Calu3 (cell line): ENCODE measurements at regions not wholly inside any gene's neighbourhood (a gene's known extent, or its start where the extent isn't known, plus 50 kb on each side); places are given as distances from the start of the nearest gene placed in this dataset.

Experiments
- BruUV-seq: library from RNA; stranded (reverse); fragments of 400-500 nt; replicated peaks from 2 replicates; lab custom pipeline; 2021; lab: Mats Ljungman, UMichigan
- CTCF ChIA-PET: fragments of 300-600 bp; sonication (Branson Sonifier 250); formaldehyde crosslinking; loops from one replicate; lab custom pipeline; 2022; ENCODE audit warnings: antibody characterized with exemption; lab: Charles Lee
- DNase-seq: peaks from one replicate; pipeline ENCODE4 v3.0.0; 2022
- H3K27ac Mint-ChIP-seq: one replicate; pipeline ENCODE4 v1.8.0; 2022; ENCODE audit warnings: mixed read lengths; ENCODE audit not compliant: unreplicated experiment
- H3K27me3 Mint-ChIP-seq: one replicate; pipeline ENCODE4 v1.8.0; 2022; ENCODE audit warnings: mixed read lengths; ENCODE audit not compliant: unreplicated experiment
- H3K36me3 Mint-ChIP-seq: one replicate; pipeline ENCODE4 v1.8.0; 2022; ENCODE audit warnings: mild to moderate bottlenecking, moderate library complexity, mixed read lengths; ENCODE audit not compliant: insufficient read depth, unreplicated experiment
- H3K4me1 Mint-ChIP-seq: one replicate; pipeline ENCODE4 v1.8.0; 2022; ENCODE audit warnings: mild to moderate bottlenecking, low read depth, mixed read lengths; ENCODE audit not compliant: unreplicated experiment
- H3K4me3 Mint-ChIP-seq: one replicate; pipeline ENCODE4 v1.8.0; 2022; ENCODE audit warnings: mild to moderate bottlenecking, low read depth, moderate library complexity, mixed read lengths; ENCODE audit not compliant: unreplicated experiment
- H3K9me3 Mint-ChIP-seq: one replicate; pipeline ENCODE4 v1.8.0; 2022; ENCODE audit warnings: low read depth, mixed read lengths; ENCODE audit not compliant: unreplicated experiment
- intact Hi-C: fragments of 100-400 bp; cut with micrococcal nuclease; formaldehyde crosslinking; loops from one replicate; pipeline ENCODE4 v1.10.0; 2022; ENCODE audit not compliant: unreplicated experiment
- TF ChIP-seq, protein P1 (sequence below): fragments of 200-600 bp; IDR thresholded peaks from one replicate; pipeline ENCODE4 v1.8.0; 2022; ENCODE audit warnings: antibody characterized with exemption; ENCODE audit not compliant: unreplicated experiment

- TF ChIP-seq, protein P1, sequence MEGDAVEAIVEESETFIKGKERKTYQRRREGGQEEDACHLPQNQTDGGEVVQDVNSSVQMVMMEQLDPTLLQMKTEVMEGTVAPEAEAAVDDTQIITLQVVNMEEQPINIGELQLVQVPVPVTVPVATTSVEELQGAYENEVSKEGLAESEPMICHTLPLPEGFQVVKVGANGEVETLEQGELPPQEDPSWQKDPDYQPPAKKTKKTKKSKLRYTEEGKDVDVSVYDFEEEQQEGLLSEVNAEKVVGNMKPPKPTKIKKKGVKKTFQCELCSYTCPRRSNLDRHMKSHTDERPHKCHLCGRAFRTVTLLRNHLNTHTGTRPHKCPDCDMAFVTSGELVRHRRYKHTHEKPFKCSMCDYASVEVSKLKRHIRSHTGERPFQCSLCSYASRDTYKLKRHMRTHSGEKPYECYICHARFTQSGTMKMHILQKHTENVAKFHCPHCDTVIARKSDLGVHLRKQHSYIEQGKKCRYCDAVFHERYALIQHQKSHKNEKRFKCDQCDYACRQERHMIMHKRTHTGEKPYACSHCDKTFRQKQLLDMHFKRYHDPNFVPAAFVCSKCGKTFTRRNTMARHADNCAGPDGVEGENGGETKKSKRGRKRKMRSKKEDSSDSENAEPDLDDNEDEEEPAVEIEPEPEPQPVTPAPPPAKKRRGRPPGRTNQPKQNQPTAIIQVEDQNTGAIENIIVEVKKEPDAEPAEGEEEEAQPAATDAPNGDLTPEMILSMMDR = no peak
- H3K27ac Mint-ChIP-seq = no peak overlapping the region
- CTCF ChIA-PET = no interaction called here
- no peaks in the 10 kb centered on the region for H3K36me3 Mint-ChIP-seq
- no peak overlapping the region for H3K4me3 Mint-ChIP-seq
- H3K27me3 Mint-ChIP-seq = no peaks in the 10 kb centered on the region
- H3K9me3 Mint-ChIP-seq = no peaks in the 10 kb centered on the region
- intact Hi-C loops = no loop called here
- DNase-seq = no peak
- no peaks in the 10 kb centered on the region for H3K4me1 Mint-ChIP-seq
- BruUV-seq = no TSS peak
Measured at GRCh38 chr10:9081253-9081652, 1026.8 kb downstream of the GATA3 start.

DNA sequence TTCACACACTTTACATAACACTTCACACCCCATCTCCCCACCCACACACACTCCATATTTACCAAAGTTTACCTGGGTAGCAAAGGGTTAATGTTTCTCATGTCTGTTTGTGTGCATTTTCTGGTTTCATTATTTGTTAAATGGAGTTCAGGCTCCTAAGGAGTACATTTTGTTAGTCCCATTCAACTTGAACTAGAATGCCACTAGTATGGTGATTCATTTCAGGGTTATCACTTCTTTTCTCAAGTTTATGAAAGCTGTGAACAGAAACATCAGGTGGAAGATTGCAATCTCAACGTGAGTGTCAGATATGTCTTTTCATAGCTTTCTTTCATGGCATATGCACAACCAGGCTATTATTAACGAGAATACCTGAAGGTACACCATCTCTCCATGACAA, 1027.5 kb downstream of the GATA3 start:
- no peaks in the 10 kb centered on the region for H3K27me3 Mint-ChIP-seq

GRCh38 chr10:9091530-9092093, 1037.1 kb downstream of the GATA3 start:
- TF ChIP-seq, protein P1 = no peak
- BruUV-seq = no TSS peak
- Mint-ChIP-seq H3K9me3 (no peaks in the 10 kb centered on the region), H3K36me3 (no peaks in the 10 kb centered on the region), H3K27ac (no peak overlapping the region), H3K4me1 (no peaks in the 10 kb centered on the region), H3K4me3 (no peak overlapping the region), H3K27me3 (no peaks in the 10 kb centered on the region)
- CTCF ChIA-PET = no interaction called here
- no peak for DNase-seq
- intact Hi-C loops = no loop called here

More for the DNA sequence above, 1027.5 kb downstream of the GATA3 start:
- H3K9me3 Mint-ChIP-seq = no peaks in the 10 kb centered on the region
- DNase-seq = no peak
- CTCF ChIA-PET = no interaction called here
- no peaks in the 10 kb centered on the region for H3K36me3 Mint-ChIP-seq
- no peak overlapping the region for H3K27ac Mint-ChIP-seq
- BruUV-seq = no TSS peak
- TF ChIP-seq, protein P1 = no peak
- intact Hi-C loops = no loop called here
- H3K4me1 Mint-ChIP-seq = no peaks in the 10 kb centered on the region
- no peak overlapping the region for H3K4me3 Mint-ChIP-seq

GRCh38 chr10:9096288-9096687, 1041.8 kb downstream of the GATA3 start:
- H3K4me3 Mint-ChIP-seq = no peak overlapping the region
- H3K9me3 Mint-ChIP-seq = no peaks in the 10 kb centered on the region
- BruUV-seq = no TSS peak
- no peak for DNase-seq
- TF ChIP-seq, protein P1 = no peak
- no peak overlapping the region for H3K27ac Mint-ChIP-seq
- intact Hi-C loops = no loop called here
- CTCF ChIA-PET = no interaction called here
- H3K4me1 Mint-ChIP-seq = no peaks in the 10 kb centered on the region
- no peaks in the 10 kb centered on the region for H3K27me3 Mint-ChIP-seq
- no peaks in the 10 kb centered on the region for H3K36me3 Mint-ChIP-seq
